Embryonic facial prominence (tissue), 1 donor: ENCODE measurements at regions not wholly inside any gene's neighbourhood (a gene's known extent, or its start where the extent isn't known, plus 50 kb on each side); places are given as distances from the start of the nearest gene placed in this dataset.

Source experiments
- DNase-seq: peaks from one replicate; pipeline ENCODE4 v3.0.0-alpha.2; 2016; ENCODE audit errors: extremely low spot score

DNA sequence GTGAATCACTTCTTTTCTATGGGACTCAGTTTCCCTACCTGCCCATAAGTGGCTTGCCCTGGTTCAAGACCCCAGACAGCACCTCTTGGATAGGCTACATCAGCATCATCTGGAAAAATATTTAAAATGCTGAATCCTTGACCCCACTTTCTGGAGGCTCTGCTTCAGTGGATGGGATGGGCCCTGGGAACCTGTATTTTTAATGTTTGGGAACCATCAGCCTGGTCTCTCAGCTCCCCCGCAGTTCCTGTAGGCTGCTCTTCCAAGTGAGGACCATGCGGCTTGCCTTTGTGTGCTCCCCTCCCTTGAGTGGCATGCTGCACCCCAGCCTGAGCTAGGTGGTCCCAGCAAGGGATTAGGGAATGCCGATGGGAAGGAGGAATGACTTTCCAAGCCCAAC is 68.3 kb upstream of the CRHR1 start:
- no peak for DNase-seq

DNA sequence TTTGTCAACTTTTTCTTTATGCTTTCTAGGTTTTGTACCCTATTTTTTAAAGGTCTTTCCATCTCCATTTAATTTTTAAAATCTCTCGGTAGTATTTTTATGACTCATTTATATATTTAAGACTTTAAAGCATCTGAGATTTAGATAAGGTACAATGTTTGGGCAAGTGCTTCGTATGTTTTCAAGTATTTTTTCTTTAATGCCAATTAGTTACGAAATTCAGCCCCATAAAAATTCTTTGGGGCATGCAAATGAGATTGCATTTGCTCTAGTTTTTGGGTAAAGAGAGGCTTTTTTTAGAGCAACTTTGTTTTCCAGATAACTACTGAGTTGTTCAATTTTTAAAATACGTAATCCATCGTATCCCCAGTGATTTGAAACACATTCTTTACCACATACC is 65.3 kb upstream of the CRHR1 start:
- no peak for DNase-seq

DNA sequence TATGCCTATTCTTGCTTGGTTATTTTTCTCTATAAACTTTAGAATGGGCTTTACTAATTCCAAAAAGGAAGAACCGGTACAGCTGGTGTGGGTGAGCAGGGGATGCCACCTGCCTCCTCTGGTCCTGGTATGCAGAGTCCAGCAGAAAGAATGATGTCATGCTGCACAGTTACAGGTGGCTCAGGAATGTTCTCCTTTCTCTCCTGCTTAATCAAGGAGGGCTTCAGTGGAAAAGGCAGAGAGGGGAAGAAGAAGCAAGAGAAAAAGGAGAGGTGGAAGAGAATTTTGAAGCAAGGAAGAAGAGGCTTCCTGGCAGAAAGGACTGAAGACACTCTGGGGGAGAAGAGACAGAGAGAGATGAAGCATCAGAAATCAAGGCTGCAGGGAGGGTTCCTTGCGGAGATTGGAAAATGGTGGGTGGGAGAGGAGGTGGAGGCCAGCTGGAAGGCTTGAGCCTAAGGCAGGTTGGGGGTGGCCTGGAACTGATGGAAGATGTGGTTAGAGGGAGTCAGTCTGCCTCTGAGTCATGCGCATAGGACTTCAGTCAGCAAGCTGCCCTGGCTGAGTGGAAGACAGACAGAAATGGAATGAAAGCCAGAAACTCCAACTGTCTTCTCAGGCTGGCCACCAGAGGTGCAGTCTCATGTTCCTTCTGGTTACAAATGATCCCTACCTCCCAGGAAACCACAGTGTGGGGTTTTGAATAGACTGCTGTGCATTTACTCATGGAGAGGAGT is 64.6 kb upstream of the CRHR1 start:
- DNase-seq, result no peak

DNA sequence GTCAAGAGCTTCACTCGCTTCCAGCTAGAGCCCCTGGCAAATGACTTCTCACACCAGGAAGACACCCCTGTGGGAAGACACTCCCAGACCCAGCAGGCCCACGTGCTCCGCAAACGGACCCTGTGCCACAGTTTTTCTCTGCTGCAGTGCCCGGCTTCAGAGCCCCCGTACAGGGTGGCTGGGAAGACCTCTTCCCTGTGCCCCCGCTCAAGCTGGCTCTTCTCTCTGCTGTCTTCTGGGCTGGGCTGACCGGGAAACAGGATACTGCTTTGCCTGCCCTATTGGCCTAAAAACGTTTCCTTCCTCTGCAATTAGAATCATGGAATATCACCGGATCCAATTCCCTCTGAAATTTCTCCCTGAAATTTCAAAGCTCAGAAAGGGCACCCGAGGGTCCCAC is 63.7 kb upstream of the CRHR1 start:
- no peak for DNase-seq

DNA sequence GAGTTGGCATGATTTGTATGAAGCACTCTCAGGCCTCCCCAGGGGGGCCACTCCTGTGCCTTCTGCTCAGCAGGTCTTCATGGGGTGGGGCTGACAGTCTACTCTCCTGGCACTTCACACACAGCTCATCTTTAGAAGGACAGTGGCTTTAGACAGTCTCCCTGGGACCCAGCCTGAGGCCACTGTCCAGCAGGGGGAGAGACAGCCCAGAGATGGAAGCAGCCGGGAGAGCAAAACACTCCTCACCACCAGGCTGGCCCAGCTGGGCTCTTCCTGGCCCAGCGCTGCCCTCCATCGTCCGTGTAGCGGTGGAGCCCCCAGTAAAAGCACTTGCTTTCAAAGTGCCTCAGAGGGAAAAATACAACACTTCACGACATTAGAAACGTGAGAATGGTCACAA is 62.0 kb upstream of the CRHR1 start:
- DNase-seq, result no peak

DNA sequence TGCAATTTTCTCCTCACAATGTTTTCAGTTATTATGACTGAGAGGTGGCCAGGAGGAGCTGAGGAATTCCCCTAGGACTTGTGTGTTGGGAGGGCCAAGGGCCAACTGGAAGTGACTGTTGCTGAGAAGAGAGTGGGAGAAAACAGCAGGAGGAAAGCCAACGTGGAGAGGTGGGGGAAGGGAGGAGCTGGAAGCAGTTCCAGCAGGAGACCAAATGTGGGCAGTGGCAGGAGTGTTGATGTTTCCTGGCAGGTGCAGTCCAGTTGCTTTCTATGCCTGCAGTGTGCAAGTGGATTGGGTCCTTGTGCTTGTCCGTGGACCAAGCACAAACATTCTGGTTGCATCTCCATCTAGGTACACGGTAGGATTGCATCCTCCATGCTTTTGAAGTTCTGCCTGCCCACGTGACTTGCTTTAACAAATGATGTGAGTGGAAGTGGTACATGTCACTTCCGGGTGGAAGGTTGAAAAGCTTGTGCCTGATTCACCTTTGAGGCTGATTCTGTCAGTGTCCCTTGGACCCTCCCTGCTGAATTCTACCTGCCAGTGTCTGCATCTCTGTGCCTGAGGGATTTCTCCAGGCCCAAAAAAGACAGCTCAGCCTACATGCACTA is 54.7 kb upstream of the CRHR1 start:
- no peak for DNase-seq

DNA sequence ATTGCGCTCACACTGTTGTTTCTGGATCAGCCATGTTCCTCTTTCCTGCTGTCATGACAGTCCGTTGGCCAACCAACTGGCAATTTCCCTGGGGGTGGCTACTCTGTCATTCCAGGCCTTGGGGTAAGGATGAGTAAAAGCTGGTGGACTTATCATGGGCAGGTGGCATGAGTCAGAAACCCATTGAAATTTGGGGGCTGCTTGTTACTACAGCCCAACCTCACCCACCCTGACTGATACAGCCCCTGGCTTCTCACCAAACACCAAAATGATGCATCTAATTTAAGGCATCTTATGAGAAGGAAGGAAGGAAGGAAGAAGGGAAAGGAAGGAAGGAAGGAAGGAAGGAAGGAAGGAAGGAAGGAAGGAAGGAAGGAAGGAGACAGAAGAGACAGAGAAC is 53.9 kb upstream of the CRHR1 start:
- no peak for DNase-seq

DNA sequence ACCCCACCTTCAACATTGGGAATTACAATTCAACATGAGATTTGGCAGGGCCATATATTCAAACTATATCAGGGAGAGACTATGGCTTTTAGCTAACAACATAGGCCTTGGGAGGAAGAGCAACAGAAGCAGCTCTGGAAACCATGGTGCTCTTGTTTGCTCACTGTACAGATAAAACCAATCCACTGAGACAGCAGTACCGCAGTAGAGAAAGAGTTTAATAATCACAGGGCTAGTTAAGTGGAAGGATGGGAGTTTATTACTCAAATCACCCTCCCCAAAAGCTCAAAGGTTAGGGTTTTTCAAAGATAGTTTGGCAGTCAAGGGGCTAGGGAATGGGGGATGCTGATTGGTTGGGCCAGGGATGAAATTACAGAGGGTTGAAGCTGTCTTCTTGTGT is 52.7 kb upstream of the CRHR1 start:
- no peak for DNase-seq

DNA sequence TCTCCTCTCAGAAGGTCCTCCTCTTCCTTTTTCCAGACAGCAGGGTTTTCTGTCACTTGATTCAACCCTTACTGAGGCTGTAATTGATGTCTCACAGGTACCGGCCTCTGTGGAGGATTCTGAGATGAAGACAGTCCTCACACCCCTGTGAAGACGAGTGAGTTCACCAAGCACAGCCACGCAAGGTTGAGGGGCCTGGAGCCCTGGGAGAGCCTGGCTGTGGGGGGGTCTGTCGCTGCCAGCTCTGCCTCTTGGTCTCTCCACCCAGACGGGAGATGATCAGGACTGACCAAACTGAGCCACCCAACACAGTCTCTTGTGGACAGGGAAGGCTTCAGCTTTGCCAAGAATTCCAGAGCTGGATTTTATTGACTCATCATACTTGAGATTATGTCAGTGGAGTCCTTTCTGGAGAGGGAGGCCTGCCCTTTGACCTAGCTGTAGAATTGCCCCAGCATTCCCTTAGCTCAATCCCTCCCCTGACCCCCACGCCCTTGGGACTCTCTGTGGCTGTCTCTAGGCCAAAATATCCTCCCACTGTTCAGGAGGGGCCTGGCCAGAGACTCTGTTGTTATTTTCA is 51.1 kb upstream of the CRHR1 start:
- DNase-seq, result no peak

DNA sequence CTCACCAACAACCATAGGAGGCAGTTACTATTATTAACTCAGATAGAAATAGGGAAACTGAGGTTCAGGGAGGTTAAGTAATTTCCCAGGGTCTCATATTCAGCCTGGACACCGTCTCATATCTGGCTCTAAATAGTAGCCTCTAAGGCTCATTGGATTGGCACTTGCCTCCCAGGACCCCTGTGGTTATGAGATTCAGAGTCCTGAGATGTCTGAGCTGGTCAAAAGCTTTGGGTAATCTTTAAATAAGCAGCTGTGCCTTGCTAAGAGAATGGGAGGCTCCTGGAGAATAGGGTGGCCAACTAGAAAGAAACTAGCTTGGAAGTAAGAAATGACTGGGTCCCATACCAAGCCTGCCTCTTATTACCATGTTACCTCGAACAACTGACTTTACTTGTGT is 50.3 kb upstream of the CRHR1 start:
- DNase-seq, result no peak
